OCI-LY7 (cell line): ENCODE measurements at regions not wholly inside any gene's neighbourhood (a gene's known extent, or its start where the extent isn't known, plus 50 kb on each side); places are given as distances from the start of the nearest gene placed in this dataset.

Experiments used
- CTCF ChIP-seq: fragments of 200-600 bp; sonication (generic); conservative IDR thresholded peaks from 2 replicates; pipeline ENCODE4 v1.5.1; 2014; ENCODE audit warnings: mild to moderate bottlenecking, antibody characterized with exemption, low read length, moderate library complexity, mixed read lengths
- EZH2phosphoT487 ChIP-seq: fragments of 200-600 bp; sonication (generic); IDR thresholded peaks from 2 replicates; pipeline ENCODE4 v1.6.1; 2018; ENCODE audit warnings: low read depth, borderline replicate concordance, mild to moderate bottlenecking, mixed run types, antibody characterized with exemption, low read length, moderate library complexity, mixed read lengths

- TF ChIP-seq CTCF (no peak), EZH2phosphoT487 (no peak)
Measured at GRCh38 chr14:25103820-25104219, 53.9 kb upstream of the STXBP6 start.
